ENCODE measurements at regions not wholly inside any gene's neighbourhood (a gene's known extent, or its start where the extent isn't known, plus 50 kb on each side); places are given as distances from the start of the nearest gene placed in this dataset.

GRCh38 chr20:16885746-16886145, 137.6 kb downstream of the OTOR start:
- TF ChIP-seq CTCF (IDR thresholded peaks at IDR 0.05), result no peak
- TF ChIP-seq TEAD4 (IDR thresholded peaks at IDR 0.05; ENCODE audit: borderline replicate concordance, insufficient read depth), result no peak
- TF ChIP-seq USF2 (IDR thresholded peaks at IDR 0.05; ENCODE audit: borderline replicate concordance, low read depth, low read length), result no peak
- no peak for TF ChIP-seq YY1 (IDR thresholded peaks at IDR 0.05; ENCODE audit: low read depth)
- TF ChIP-seq EZH2phosphoT487 (IDR thresholded peaks at IDR 0.05; ENCODE audit: borderline replicate concordance, low read depth), result no peak
- TF ChIP-seq POLR2AphosphoS5 (IDR thresholded peaks at IDR 0.05; ENCODE audit: low read depth, low read length), result no peak
- TF ChIP-seq FOXM1 (IDR thresholded peaks at IDR 0.05; ENCODE audit: low read depth), result no peak
- TF ChIP-seq RAD21 (IDR thresholded peaks at IDR 0.05; ENCODE audit: low read length), result no peak
- no peak for TF ChIP-seq TCF12 (IDR thresholded peaks at IDR 0.05)
- no peak for TF ChIP-seq EP300 (IDR thresholded peaks at IDR 0.05; ENCODE audit: borderline replicate concordance in 1 of 2, low read depth in 1 of 2, low read length in 1 of 2)
- TF ChIP-seq CHD2 (IDR thresholded peaks at IDR 0.05; ENCODE audit: low read length, partially characterized antibody), result no peak
- TF ChIP-seq SIN3A (IDR thresholded peaks at IDR 0.05; ENCODE audit: borderline replicate concordance, low read depth, low read length), result no peak
- no peak for TF ChIP-seq FOXJ3 (CRISPR knock-in tag; IDR thresholded peaks at IDR 0.05)

Data from SK-N-SH (cell line).